ENCODE measurements at regions not wholly inside any gene's neighbourhood (a gene's known extent, or its start where the extent isn't known, plus 50 kb on each side); places are given as distances from the start of the nearest gene placed in this dataset.
"Not testable (repeated sequence)": the region's sequence is repeated elsewhere in the genome, so short reads cannot be mapped to it uniquely, and the experiment has no call there.

GRCh38 chr2:87432711-87433453 is 315.0 kb upstream of the PLGLB2 start:
- H3K4me3 ChIP-seq (ENCODE audit: low read depth, low read length); in situ Hi-C loops (cut with HindIII; ENCODE audit: low sequenced_read_pairs); DNase-seq (ENCODE audit: low read depth): not testable (repeated sequence)

DNA sequence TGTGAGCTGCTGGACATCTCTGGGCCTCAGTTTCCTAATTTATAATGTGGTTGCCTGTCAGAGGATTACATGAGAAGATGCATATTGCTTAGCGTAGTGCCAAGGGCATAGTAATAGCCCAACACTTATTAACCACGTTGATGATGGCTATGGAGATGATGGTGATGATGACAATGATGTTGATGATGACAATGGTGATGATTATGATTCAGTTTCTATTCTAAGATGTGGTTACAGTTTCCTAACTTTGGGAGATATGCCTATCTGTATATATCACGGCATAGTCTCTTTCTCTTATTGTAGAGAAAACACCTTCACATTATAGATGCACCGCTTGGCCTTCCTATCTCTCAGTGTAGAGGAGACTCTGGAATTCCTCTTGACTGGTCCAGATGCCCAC is 311.9 kb upstream of the PLGLB2 start:
- in situ Hi-C loops (cut with HindIII; ENCODE audit: low sequenced_read_pairs) = not testable (repeated sequence)

DNA sequence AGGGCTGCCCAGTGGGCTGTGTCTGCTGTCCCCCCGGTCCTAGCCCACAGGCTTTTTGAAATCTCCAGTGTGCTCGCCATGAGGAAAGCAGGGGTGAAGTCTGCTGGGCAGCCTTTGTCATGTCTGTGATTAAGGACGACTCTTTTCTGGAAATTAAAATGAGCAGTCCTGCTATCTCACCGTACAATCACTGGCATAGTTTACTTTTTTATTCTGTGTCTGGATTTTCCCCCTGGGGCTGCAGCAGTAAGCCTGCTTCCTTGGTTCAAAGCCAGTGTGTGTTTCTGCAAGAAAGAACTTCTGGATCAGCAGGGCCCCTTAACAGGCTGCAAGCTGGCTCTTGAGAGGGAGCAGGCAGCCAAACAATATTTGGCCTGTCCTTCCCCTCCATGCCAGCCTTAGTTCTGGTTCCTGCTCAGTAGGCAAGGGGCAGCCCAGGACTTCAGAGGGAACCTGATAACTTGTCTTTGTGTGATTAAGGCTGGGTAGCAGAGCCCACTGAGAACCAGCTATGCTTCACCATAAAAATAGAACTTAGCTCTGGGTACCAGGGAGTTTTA is 310.1 kb upstream of the PLGLB2 start:
- DNase-seq (ENCODE audit: low read depth); H3K4me3 ChIP-seq (ENCODE audit: low read depth, low read length); in situ Hi-C loops (cut with HindIII; ENCODE audit: low sequenced_read_pairs): not testable (repeated sequence)

More for the DNA sequence above, 311.9 kb upstream of the PLGLB2 start:
- DNase-seq (ENCODE audit: low read depth); H3K4me3 ChIP-seq (ENCODE audit: low read depth, low read length): not testable (repeated sequence)

DNA sequence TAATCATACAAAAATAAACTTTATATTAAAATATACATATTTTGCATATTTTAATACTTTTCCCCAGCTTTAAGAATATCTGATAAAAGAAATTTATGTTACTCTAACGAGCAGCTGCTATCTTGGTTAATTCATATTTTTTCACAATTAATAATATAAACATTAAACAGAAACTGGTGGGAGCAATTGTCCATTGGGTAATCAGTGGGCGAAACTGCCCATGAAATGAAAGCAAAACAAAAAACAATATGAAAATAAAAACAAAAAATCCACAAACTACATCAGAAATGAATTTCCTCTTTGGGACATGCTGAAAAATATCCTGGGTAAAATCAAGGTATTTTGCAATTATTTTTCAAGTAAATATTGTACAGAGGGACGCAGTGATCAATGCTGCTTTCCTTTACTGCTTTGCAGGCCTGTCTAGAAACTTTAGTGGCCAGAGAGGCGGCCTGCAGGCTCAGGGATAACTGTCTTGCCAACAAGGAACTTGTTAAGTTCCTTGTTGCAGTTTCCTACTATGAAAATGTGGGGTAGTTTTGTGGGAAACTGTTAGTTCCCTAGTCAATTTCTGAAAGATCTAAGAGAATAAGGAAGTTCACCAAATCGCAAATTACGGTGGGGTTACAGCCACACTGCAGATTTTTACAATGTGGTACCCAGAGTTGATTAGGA is 309.0 kb upstream of the PLGLB2 start:
- DNase-seq (ENCODE audit: low read depth); in situ Hi-C loops (cut with HindIII; ENCODE audit: low sequenced_read_pairs); H3K4me3 ChIP-seq (ENCODE audit: low read depth, low read length): not testable (repeated sequence)

- H3K4me3 ChIP-seq (ENCODE audit: low read depth, low read length); in situ Hi-C loops (cut with HindIII; ENCODE audit: low sequenced_read_pairs); DNase-seq (ENCODE audit: low read depth): not testable (repeated sequence)
These were observed 308.2 kb upstream of the PLGLB2 start for GRCh38 chr2:87439617-87440204.

- DNase-seq (ENCODE audit: low read depth); H3K4me3 ChIP-seq (ENCODE audit: low read depth, low read length); in situ Hi-C loops (cut with HindIII; ENCODE audit: low sequenced_read_pairs): not testable (repeated sequence)
These were observed 307.2 kb upstream of the PLGLB2 start for GRCh38 chr2:87440650-87441049.

DNA sequence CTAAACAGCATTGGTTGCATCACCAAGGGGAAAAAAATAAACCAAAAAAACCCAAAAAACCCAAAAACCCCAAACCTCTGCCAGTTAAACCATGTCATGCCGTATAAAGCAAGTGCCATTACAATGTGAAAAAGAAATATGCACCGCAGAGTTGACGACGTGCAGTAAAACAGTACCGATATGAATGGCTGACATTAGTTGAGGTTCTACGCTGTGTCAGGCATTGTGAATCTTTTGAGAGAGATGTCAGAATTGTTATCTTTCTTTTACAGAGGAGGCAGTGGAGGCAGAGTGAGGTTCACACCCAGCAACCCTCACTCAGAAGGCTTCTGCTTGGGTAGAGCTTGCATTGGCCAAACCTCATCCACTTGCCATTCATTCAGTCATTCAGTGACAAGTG is 306.5 kb upstream of the PLGLB2 start:
- DNase-seq (ENCODE audit: low read depth) = not testable (repeated sequence)

DNA sequence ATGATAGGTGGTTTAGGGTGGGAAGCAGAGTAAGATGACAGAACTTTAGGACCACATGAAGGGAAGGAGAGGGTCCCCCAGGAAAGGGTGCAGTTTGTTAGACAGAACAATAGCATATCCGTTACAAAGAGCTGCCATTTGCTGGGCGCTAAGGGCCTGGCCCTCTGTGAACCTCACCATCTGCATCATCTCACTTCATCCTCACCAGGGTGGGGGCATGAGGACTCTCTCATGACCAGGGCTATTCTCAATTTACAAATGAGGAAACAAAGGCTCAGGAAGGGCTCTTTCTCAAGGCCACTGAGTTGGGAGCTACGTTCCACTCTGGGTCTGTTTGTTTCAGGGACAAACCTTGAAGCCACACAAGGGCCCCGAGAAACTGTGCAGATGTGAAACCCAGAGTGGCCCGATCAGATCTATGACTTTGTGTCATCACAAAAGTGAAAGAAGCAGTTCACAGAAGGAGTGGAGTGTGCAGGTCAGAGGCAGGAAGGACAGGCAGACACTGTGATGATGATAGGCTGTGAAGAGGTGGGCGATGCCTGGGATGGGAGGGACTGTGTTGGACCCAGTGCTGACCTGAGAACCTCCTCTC is 304.8 kb upstream of the PLGLB2 start:
- in situ Hi-C loops (cut with HindIII; ENCODE audit: low sequenced_read_pairs); H3K4me3 ChIP-seq (ENCODE audit: low read depth, low read length); DNase-seq (ENCODE audit: low read depth): not testable (repeated sequence)

More for the DNA sequence above, 306.5 kb upstream of the PLGLB2 start:
- in situ Hi-C loops (cut with HindIII; ENCODE audit: low sequenced_read_pairs); H3K4me3 ChIP-seq (ENCODE audit: low read depth, low read length): not testable (repeated sequence)

DNA sequence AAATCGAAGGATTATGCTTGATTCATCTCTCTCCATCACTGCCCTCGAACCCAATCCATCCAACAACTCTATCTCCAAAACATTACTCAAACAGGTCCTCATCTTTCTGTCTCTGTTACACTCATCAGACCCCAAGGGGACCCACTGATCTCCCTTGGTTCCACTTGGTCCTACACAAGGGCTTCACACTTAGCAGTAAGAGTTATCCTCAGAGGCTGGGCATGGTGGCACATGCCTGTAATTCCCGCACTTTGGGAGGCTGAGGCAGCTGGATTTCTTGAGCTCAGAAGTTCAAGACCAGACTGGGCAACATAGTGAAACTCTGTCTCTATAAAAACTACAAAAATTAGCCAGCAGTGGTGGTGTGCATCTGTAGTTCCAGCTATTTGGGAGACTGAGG is 302.9 kb upstream of the PLGLB2 start:
- H3K4me3 ChIP-seq (ENCODE audit: low read depth, low read length); in situ Hi-C loops (cut with HindIII; ENCODE audit: low sequenced_read_pairs); DNase-seq (ENCODE audit: low read depth): not testable (repeated sequence)

GRCh38 chr2:87445613-87446312 is 302.1 kb upstream of the PLGLB2 start:
- H3K4me3 ChIP-seq (ENCODE audit: low read depth, low read length); in situ Hi-C loops (cut with HindIII; ENCODE audit: low sequenced_read_pairs); DNase-seq (ENCODE audit: low read depth): not testable (repeated sequence)

- in situ Hi-C loops (cut with HindIII; ENCODE audit: low sequenced_read_pairs); H3K4me3 ChIP-seq (ENCODE audit: low read depth, low read length); DNase-seq (ENCODE audit: low read depth): not testable (repeated sequence)
These were observed 301.6 kb upstream of the PLGLB2 start for GRCh38 chr2:87446313-87446696.

DNA sequence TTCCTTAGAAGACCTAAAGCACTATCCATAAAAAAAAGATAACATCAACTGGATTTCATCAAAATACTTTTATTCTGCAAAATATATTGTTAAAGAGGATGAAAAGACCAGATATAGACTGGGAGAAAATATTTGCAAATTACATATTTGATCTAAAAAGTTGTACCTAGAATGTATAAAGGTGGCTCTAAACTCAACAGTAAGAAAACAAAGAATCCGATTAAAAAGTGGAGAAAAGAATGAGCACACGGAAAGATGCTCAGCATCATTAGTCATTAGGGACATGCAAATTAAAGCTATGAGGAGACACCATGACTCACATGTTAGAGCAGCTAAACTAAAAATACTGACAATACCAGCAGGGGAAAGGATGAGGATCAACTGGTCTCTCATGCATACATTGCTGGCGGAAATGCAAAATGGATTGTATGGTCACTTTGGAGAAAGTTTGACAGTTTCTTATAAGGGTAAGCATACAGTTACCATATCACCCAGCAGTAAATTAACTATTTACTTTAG is 298.4 kb upstream of the PLGLB2 start:
- DNase-seq (ENCODE audit: low read depth); H3K4me3 ChIP-seq (ENCODE audit: low read depth, low read length); in situ Hi-C loops (cut with HindIII; ENCODE audit: low sequenced_read_pairs): not testable (repeated sequence)

DNA sequence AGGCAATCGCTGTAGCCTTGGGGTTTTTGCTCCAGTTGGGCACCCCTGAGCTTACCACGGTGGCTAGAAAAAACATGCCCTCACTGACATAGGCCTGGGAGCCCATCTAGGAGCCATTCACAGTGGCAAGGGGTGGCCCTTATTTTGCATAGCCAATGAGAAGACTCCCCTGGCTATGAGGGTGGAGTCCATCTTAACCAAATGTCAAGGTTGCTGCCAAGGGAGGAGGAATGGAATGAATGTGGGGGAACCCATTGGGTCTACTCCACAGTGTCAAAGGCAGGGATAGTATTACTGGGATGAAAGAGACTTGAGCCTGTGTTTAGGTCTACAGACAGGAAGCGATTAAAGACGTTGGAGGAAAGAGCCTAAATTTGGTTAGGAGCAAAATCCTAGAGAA is 295.7 kb upstream of the PLGLB2 start:
- in situ Hi-C loops (cut with HindIII; ENCODE audit: low sequenced_read_pairs); DNase-seq (ENCODE audit: low read depth); H3K4me3 ChIP-seq (ENCODE audit: low read depth, low read length): not testable (repeated sequence)

DNA sequence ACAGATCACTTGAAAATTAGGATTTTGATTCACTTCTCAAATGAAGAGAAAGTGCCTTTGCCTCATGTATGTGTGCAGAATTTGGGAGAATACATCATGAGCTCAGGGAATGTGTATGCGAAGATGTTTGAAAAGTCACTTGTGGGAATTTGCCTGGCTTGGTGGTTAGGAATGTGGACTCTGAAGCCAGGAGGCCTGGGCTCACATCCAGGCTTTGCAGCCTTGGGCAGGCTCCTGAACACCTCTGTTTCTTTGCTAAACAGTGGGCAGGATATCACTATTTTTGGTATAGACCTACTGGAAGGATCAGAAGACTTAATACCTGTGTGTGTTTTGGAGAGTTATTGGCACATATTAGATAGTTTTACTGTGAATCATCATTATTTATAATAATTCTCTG is 295.0 kb upstream of the PLGLB2 start:
- in situ Hi-C loops (cut with HindIII; ENCODE audit: low sequenced_read_pairs); H3K4me3 ChIP-seq (ENCODE audit: low read depth, low read length): not testable (repeated sequence)
- DNase-seq (ENCODE audit: low read depth) = peak; percentile 54

- in situ Hi-C loops (cut with HindIII; ENCODE audit: low sequenced_read_pairs); H3K4me3 ChIP-seq (ENCODE audit: low read depth, low read length): not testable (repeated sequence)
- peak; percentile 18 for DNase-seq (ENCODE audit: low read depth)
These were observed 293.9 kb upstream of the PLGLB2 start for GRCh38 chr2:87453965-87454364.

- DNase-seq (ENCODE audit: low read depth); in situ Hi-C loops (cut with HindIII; ENCODE audit: low sequenced_read_pairs): not testable (repeated sequence)
These were observed 293.5 kb upstream of the PLGLB2 start for GRCh38 chr2:87454421-87454820.

More at GRCh38 chr2:87454421-87454820, 293.5 kb upstream of the PLGLB2 start:
- not testable (repeated sequence) for H3K4me3 ChIP-seq (ENCODE audit: low read depth, low read length)
